ENCODE measurements at regions not wholly inside any gene's neighbourhood (a gene's known extent, or its start where the extent isn't known, plus 50 kb on each side); places are given as distances from the start of the nearest gene placed in this dataset.

GRCh38 chr2:67838205-67838604, 224.6 kb downstream of the C1D start:
- no peak for DNase-seq (ENCODE audit: low spot score)

DNA sequence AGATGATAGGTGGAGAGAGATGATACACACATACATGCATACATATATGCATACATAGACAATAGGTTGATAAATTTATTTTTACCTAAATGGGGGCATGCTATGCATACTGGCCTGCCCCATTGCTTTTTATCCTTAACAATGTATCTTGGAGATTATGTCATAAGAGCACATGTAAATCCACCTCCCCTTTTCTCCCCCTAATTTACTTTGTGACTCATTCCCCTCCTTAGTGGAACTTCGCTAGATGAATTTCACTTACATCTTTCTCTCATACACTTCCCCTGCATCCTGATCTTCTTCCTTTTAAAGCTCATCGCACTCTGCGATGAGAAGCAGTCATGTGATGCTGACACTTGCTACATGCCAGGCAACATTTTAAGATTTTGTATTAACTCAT, 223.6 kb downstream of the C1D start:
- DNase-seq (ENCODE audit: low spot score), result no peak

DNA sequence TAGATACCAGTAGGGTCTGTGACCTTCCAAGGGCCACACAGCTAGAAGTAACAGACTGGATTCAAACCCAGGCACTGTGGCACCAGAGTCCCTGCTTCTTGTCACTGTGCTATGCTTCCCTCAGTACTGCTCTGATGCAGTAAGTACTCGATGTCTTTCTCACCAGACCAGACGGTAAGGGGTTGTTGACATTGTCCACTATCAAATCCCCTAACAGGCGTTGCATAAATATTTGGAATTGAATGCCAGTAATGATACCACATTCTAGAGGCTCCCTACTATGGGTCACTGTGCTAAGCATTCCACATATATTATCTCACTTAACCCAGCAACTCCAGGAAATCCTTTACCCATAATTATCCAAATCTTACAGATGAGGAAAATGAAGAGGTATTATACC, 223.1 kb downstream of the C1D start:
- no peak for DNase-seq (ENCODE audit: low spot score)

DNA sequence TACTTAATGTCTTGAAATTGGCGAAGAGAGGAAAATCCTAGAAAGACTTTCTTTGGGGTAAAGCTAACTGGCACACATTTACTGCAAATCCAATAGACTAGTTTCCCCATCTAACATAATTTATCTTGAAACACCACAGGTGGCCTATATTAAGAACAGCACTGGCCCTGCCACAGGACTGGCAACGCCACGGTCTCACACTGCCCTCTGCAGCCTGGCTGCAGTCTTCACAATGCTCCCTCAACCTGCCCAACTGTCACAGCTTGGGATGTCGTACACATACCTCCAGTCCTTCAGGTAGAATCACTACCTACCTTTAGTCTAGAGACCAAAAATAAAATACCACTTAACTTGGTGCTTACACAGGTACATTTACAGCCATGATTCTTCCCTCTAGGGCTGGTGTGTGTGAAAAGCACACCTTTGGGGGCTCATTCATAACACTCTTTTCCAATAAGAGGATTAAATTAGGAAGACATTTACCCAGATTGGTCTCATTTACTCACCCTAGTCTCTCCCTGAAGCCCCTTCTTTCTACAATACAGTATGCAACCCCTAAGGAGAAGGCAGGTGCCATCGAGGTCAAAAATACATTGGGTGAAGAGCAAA, 222.2 kb downstream of the C1D start:
- DNase-seq (ENCODE audit: low spot score), result peak; percentile 62

- DNase-seq (ENCODE audit: low spot score), result no peak
Measured at GRCh38 chr2:67841711-67842110, 221.1 kb downstream of the C1D start.

GRCh38 chr2:67842375-67842959, 220.3 kb downstream of the C1D start:
- DNase-seq (ENCODE audit: low spot score), result no peak

DNA sequence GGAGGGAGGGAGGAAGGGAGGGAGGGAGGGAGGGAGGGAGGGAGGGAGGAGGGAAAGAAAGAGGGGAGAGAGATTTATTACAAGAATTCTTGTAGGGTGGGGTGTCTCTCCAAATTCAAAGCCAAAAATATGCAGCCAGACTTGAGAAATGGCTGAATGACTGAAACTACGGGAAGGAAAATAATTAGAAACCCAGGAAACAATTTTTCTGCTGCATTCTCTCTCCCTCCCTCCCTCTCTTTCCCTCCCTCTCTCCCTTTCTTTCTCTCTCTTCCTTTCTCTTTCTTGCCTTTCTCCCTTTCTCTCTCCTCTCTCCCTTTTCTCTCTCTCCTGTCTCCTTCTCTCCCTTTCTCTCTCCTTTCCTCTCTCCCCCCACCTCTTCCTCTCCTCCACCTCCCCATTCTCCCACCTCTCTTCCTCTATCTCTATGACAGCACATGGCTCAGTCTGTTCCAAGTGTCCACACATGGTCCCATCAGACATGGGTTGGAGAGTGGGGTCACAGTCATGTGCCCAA, 218.7 kb downstream of the C1D start:
- no peak for DNase-seq (ENCODE audit: low spot score)

GRCh38 chr2:67845621-67846369, 217.0 kb downstream of the C1D start:
- DNase-seq (ENCODE audit: low spot score), result no peak

DNA sequence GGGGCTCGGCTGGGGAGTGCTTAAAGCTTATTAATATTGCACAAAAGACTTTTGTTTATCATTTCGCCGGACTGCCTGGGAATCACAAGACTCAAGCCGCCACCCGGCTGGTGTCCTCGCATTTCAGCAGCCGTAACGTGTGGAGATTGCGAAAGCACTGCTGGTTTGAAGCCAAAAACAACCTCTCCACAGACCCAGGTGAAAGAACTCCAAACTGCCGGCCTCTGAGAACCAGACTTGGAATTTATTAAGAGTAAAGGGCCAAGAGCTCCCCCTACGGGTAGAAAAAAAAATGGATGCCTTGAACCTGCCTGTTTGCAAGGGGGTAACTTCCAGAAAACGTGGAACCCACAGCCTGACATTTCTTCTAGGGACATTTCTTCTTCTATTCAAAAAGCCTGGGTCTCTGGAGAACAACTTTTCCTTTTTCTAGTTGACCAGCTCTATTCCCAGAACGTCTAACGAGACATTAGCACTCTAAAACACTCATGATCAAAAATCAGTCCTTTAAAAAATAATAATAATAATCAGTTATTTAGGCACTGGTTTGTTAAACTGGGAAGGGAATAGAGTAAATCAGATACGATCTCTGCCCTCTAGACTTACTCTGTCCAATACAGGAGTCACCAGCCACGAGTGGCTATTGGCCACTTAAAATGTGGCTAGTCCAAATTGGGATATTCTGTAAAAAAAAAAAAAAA, 216.3 kb downstream of the C1D start:
- peak; percentile 61 for DNase-seq (ENCODE audit: low spot score)

DNA sequence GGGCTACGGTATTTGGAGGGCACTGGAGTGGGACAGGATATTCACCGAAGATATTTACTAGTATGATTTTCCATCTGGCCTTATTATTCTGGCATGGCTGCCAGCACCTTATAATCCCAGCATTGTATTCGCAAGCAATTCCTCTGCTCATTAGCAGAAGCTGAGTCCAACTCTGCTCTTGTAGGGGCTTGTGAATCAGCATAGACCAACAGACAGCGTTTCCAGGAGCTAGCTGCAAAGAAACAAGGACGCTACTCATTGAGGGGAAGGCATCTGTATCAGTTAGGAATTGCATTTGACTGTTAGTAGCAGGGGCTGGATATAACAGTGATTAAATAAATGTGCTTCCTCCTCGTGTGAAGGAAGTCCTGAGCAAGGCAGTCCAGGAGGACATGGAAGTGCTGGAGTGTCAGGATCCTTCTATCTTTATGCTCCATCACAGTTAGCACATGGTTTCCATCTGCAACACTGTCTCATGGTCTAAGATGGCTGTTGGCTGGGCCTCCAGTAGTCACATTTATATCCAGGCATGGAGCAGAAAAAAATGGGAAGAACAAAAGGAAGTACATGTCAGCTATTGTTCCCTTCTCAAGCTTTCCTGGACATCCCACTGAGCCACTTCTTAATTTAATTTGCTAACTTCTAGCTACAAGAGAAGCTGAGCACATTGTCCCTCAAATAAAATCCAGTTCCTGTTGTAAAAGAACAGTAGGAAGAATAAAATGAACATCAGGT, 214.1 kb downstream of the C1D start:
- no peak for DNase-seq (ENCODE audit: low spot score)

DNA sequence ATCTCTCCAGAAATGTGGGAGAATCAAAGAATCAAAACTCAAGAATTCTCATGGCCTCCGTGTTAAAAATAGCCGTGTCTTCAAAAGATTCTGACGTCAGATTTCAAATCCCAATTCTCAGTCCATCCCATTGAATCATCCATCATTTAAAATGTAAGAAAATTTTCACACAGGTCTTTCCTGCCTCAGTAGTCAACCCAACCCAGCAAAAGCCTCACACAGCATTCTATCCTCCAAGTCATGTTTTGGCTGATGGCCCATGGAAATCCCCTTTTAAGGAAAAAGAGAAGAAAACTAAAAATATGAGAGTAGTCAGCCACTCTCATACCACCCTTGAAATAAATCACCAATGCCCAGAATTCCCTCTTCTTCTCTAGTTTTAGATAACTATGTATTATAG, 211.8 kb downstream of the C1D start:
- DNase-seq (ENCODE audit: low spot score), result no peak

DNA sequence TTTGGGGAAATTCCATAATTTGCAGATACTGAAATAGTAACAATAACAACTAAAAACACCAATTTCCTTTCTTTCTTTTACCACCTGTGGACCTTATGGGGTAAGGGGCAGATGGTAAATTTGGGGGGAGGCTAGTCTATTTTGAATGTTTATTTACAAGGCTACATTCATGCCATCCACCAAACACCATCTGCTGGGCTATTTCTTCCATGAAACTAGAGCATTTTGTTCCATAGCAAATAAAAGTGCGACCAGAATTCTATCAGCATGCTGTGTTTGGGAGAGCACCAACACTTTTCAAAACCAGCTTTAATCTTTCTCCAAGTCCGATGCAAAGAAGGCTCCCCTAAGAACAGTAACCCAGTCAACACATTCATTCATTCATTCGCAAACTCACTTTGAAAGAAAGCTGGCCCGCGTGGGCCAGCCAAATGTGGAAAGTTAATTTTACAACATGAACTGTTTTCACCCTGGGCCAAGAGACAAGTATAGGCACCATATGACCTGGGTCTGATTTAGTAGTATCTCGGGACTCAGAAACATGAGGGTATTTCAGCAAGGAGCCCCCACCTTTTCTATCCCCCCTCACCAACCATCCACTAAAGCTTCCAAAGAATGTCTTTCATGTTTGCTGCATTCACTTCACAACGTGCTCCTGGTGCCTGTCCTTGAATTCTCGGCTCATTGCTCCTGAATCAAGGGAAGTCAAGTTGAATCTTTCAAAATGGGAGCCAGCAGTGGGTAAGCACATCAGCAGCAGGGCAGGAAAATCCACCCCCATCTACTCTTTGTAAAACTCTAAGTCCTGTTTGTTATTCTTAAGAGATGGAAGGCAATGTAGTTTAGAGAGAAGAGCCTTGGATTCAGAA, 210.6 kb downstream of the C1D start:
- no peak for DNase-seq (ENCODE audit: low spot score)

DNA sequence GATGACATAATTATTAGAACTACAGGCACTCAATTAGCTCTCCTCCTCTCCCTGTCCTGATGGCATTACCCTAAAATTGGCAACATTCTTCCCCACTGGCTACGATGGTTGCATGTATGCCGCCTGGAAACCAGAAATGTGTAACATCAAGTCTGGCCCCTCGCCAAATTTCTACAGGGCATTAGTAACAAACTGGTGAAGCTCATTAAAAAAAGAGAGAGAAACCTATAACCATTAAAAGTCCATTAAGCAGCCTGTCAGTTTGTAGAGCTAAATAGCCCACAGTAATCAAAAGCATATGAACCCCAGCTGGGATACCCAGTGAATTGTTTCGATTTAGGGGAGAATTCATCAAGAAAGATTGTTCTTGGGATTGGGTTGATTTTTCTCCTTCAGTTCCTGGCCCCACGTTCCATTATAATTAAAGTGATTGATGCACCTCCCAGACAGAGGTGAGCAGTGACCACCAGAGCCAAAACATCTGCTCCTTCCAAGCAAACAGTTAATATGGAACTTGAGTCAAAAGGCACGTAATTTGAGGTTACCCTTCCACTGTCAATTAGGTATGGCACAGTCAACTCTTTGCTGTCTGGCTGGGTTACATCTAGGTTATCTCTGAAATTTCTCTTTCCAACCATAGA, 208.6 kb downstream of the C1D start:
- DNase-seq (ENCODE audit: low spot score), result no peak

DNA sequence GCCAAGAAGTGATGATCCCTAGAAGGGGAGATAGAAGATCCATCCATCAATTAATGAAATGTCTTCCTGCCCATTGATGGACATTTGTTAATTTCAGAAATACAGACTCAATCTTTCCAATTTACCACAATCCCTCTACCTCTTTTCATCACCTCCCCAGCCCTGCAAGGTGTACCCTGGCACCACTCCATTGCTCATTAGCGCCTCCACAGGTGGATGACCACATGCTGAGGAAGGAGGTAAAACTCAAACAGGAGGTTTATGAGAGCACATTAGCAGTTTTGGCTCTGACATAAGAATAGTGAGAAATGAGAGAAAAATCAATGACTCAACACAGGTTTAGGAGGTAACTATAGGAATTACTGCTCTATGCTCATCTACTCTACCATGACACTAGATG, 208.0 kb downstream of the C1D start:
- DNase-seq (ENCODE audit: low spot score), result no peak

DNA sequence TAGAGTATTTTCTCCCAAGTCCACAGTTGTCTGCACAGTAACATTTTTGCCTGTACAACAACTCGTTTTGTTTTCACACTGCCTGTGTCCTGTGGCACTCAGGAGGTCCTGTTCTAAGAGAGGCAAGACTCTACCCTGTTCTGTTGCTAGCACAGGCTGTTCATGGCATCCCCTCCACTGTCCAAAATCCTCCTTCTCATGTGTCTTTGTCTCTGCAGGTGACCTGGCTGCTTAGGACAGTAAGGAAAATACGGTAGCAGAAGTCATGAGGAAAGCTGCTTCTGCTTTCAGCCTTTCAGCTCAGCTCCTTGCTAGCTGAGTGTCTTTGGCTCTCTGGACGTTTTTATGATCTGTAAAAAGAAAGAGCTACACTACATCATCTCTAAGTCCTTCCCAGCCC, 205.9 kb downstream of the C1D start:
- DNase-seq (ENCODE audit: low spot score), result no peak

DNA sequence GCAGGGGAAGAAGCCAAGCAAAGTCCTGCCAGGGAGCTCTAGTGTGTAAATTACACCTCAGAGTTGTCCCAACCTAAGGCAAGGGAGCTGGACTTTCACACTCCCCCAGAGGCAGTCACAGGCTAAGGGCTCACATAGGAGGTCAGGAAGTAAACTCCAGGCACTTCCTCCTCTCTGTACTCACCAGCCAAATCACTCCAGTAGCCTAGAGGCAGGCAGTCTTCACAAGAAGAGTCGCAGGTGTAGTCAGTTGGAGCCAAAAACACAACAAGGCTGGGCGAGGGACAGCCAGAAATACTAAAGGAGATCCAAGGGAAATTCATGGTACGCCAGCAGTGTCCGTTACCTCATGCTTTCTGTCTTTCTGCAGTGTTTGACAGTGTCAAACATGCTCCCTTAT, 205.0 kb downstream of the C1D start:
- no peak for DNase-seq (ENCODE audit: low spot score)

GRCh38 chr2:67858886-67859285, 203.9 kb downstream of the C1D start:
- DNase-seq (ENCODE audit: low spot score), result no peak

GRCh38 chr2:67865917-67866316, 196.9 kb downstream of the C1D start:
- no peak for DNase-seq (ENCODE audit: low spot score)

- no peak for DNase-seq (ENCODE audit: low spot score)
Measured at GRCh38 chr2:67867735-67868134, 195.1 kb downstream of the C1D start.

GRCh38 chr2:67871686-67872412, 191.0 kb downstream of the C1D start:
- DNase-seq (ENCODE audit: low spot score), result peak; percentile 85

Measured in kidney capillary endothelial cell (primary cell).